HG03342 (cell line): ENCODE measurements at regions not wholly inside any gene's neighbourhood (a gene's known extent, or its start where the extent isn't known, plus 50 kb on each side); places are given as distances from the start of the nearest gene placed in this dataset.
"Not testable (repeated sequence)": the region's sequence is repeated elsewhere in the genome, so short reads cannot be mapped to it uniquely, and the experiment has no call there.

Source experiments
- ATAC-seq: cut with Tn5 transposase; IDR thresholded peaks from one replicate; pipeline ENCODE4 v1.9.1; 2021; ENCODE audit warnings: mild to moderate bottlenecking, moderate library complexity; ENCODE audit not compliant: unreplicated experiment

DNA sequence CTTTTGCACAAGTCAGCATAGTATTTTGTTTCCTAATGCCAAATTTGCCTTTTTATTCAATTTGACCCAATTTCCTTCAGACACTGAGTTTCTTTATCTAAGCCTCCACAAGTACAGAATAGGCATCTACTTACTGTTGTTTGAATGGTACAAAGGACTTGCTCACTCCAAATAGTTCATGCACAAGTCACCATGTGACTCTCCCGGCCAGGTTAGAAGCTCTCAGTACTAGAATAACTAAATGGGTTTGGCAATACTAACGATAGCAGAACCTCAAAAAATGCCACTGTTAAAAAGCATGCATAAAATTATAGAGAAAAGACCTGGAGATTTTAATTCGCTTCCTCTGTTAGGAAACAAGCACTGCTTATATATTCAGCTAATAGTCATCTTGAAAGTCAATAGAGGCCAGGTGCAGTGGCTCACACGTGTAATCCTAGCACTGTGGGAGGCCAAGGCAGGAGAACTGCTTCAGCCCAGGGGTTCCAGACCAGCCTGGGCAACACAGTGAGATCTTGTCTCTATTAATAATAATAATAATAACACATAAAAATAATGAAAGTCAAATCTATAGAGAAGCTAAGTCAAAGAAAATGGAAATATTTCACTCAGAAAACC lies 335.8 kb upstream of the MBL2 start:
- no peak for ATAC-seq

GRCh38 chr10:53107711-53108110 lies 335.1 kb upstream of the MBL2 start:
- no peak for ATAC-seq

GRCh38 chr10:53102424-53102823 lies 329.8 kb upstream of the MBL2 start:
- ATAC-seq: no peak

GRCh38 chr10:53093878-53094277 lies 321.3 kb upstream of the MBL2 start:
- ATAC-seq: no peak

DNA sequence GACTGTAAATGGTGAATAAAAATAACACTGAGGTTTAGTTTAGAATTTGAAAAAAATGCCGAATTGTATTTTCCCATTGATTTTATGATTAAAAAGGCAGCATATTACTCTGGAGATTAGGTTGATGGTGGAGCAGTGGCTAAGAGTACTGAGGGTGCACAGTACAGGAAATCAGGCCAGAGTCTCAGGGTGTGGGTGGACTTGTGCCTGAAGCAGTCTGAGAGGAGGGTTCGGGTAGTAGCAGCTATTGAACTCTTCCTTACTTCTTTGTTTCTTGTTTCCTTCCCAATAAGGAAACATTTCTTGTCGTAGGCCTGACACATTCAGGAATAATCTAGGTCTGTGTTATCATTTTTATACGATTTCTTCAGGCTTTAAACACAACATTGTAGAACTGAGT lies 319.0 kb upstream of the MBL2 start:
- ATAC-seq: no peak

GRCh38 chr10:53088961-53089360 lies 316.4 kb upstream of the MBL2 start:
- ATAC-seq: no peak

GRCh38 chr10:53079283-53079682 lies 306.7 kb upstream of the MBL2 start:
- no peak for ATAC-seq

DNA sequence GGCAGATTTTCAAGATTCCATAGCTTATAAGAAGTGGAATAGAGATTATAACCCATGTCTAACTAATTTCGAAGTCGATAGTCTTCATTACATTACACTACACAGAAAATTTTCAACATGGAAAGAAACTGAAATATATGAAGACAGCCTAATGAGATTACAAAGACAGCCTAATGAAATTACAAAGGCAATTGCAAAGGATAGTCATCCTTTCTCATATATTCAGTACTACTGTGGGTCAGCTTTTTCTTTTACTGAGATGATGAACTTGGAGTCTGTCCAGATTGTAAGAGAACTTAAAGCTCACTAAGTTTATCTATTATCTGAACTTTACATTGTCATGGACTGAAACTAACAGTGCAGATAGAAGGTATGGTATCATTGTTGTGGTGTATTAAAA lies 304.4 kb upstream of the MBL2 start:
- ATAC-seq: no peak

- ATAC-seq: no peak
Measured at GRCh38 chr10:53075469-53075868, 302.9 kb upstream of the MBL2 start.

- ATAC-seq: no peak
Measured at GRCh38 chr10:53072144-53072543, 299.6 kb upstream of the MBL2 start.

DNA sequence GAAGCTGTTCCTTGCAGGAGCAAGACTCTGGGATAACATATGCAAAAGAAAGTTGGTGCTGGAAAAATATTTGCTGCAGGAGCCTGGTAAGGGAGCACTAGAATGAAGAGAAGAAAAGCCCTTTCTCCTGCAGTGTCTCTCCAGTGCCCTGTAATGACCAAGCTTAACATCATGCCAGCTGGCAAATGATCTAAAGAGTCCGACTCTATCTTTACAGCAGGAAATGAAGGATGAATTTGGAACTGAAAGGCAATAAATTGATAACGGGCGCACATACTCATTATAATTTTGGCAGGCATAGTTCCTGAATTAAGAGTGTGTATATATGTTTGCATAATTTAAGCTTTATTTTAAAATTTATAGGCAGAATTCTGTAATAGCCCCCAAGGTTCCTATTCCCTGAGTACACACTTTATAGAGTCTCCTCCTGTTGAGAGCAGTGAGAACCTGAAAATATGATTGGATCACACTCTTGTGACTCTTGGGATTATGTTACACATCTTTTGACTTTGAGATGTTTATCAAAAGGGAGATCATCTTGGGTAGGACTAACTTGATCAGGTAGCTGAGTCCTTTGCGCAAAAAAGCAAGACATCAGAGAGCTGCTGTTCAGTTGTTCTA lies 299.0 kb upstream of the MBL2 start:
- no peak for ATAC-seq

DNA sequence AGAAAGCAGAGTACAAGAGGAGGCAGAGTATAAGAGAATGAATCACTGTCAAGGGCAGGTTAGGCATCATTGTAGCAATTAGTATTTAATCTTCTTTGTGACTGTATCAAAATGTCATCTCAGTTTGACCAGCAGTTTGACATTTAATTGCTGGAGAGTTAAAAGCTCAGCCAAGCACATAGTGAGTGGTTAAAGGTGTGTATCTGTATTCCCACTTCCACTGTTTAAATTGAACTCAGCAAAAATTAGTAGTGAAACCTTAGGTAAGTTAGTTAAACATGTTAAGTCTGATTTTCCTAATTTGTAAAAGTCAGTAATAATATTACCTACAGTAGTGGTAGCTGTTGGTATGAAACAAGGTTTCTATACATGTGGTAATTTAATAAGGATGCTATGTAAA lies 296.4 kb upstream of the MBL2 start:
- no peak for ATAC-seq

- no peak for ATAC-seq
Measured at GRCh38 chr10:53064614-53065013, 292.0 kb upstream of the MBL2 start.

- no peak for ATAC-seq
Measured at GRCh38 chr10:53063805-53064204, 291.2 kb upstream of the MBL2 start.

GRCh38 chr10:53052521-53053164 lies 280.1 kb upstream of the MBL2 start:
- no peak for ATAC-seq

DNA sequence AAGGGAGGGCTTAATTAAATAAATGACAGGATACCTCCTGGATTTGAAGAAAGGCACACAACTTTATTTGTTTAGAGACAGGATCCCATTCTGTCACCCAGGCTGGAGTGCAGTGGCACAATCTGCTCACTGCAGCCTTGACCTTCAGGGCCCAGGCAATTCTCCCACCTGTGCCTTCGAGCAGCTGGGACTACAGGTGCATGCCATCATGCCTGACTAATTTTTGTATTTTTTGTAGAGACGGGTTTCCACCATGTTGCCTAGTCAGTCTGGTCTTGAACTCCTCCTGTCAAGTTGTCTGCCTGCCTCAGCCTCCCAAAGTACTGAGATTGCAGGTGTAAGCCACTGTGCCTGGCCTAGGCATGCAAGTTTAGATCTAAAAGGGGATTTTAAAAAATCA lies 272.7 kb upstream of the MBL2 start:
- no peak for ATAC-seq

- ATAC-seq: not testable (repeated sequence)
Measured at GRCh38 chr10:53035823-53036222, 263.2 kb upstream of the MBL2 start.

DNA sequence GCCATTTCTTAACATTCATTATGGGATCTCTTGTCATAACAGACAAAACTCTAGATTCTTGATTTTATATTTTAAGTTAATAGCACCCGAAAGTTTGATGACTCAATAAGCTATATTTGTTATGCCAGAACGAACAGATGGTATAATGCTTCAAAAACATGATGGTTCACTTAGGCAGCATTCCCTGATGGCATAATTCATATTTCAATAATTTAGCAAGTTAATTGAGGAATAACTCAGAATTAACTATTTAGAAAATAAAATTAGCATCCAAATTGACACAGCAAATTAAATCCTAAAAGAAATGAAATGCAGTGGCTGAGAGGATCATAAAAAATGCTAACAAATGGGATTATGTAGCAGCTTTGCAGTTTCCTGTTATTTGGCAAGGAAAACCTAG lies 260.8 kb upstream of the MBL2 start:
- ATAC-seq: no peak

DNA sequence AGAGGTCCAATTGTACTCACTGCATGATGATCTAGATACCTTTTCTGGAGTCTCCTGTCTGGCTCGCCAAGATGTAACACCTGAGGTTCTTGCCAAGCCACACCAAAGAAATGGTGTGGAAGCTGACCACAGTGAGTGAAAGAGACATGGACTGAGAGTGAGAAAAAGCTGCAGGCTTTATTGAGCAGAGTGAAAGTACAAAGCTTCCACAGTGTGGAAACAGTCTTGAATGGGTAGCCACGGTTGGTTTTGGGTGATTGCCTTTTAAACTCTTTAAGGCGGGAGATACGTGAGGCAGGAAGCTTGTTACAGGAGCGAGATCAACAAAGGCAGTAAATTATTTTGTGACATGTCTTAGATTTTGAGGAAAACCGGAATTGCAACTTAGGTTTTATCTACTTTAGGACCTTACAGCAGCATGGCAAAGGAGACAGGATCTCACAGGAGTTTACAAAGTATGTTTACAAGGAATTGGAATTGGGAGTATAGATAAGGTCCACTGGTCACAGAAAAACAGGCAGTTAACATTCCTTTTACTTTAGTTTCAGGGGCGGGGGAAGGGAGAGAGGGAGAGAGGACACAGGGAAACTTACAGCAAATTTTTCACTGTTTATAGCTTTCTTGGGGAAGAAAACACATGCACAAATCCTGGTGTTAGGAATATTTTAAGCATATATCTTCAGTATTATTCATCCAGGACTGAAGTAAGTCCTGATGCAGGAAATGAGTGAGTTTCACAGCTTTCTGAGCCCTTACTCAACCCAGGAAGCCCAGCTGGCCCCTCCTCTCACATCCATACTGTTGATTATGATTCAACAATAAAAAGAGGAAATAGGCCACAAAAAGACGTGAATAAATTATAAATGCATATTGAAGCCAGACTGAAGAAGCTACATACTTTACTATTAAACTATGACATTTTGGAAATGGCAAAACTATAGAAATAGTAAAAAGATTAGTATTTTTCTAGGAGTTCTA lies 257.6 kb upstream of the MBL2 start:
- peak; percentile 69 for ATAC-seq

DNA sequence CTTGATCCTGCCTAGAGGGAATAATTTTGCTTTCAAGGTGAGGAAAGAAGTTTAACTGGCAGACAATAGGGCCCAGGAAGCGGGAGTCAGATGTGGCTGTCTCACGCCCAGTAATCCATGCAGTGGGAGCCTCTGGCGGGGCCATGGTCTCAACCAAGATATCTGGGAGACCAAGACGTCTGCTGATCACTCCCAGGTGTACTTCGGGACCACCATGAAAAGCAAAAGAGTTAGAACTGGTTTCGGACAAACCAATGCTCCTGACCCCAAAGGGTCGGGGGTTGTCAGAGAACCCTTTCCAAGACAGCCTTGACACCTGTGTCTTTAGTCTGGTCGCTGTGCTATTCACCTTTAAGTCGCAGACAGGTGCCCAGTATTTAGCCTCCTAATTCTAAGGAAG lies 256.9 kb upstream of the MBL2 start:
- no peak for ATAC-seq

DNA sequence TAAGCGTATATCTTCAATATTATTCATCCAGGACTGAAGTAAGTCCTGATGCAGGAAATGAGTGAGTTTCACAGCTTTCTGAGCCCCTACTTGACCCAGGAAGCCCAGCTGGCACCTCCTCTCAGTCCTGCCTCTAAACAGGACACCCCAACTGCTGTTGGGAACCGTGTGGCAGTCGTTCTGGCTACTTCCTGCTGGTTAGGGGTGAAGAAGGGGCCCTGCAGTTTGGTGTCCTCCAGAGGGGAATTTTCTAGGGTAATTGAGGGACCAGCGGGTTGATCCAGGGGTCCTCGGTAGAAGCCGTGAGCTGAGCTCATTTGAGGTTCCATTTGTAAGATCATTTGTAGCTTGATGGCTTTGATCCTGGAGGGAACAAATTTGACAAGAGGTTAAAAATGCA lies 253.2 kb upstream of the MBL2 start:
- ATAC-seq: not testable (repeated sequence)
